Left ventricle myocardium superior (tissue), 1 donor: ENCODE measurements at regions not wholly inside any gene's neighbourhood (a gene's known extent, or its start where the extent isn't known, plus 50 kb on each side); places are given as distances from the start of the nearest gene placed in this dataset.
A peak's percentile ranks its signal among the peaks of the same experiment; 100 is the strongest.

Experiments used
- ATAC-seq: fragments of 200-7000 bp; cut with Tn5 transposase; one replicate; pipeline ENCODE4 v1.9.1; 2020; ENCODE audit warnings: mild to moderate bottlenecking, moderate library complexity
- DNase-seq: peaks from one replicate; pipeline ENCODE4 v3.0.0-alpha.2; 2020
- intact Hi-C: fragments of 100-400 bp; cut with micrococcal nuclease; formaldehyde crosslinking; loops from one replicate; pipeline ENCODE4 v1.11.0; 2022
- donor health status: DM: no; HTN: yes; CAD: no; lungs with severe emphysema.

DNA sequence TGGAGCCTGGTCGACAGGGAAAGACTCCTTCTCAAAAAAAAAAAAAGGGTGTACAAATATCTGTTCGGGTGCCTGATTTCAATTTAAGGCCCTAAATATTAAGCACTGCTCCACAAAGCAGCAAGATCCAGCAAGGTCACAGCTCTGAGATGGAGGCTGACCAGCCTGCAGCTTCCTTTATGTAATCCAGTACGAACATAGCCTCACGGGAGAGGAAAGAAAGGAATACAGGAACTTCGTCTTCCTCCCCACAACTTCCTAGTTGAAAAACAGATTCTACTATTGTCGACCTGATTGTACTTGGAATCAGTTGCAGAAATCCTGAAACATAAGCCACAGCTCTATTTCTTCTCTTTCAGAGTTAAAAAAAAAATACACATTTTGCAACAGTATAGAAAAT lies 53.5 kb upstream of the TBC1D9 start:
- intact Hi-C loops: no loop called here
- ATAC-seq (peak; percentile 52), DNase-seq (no peak)

DNA sequence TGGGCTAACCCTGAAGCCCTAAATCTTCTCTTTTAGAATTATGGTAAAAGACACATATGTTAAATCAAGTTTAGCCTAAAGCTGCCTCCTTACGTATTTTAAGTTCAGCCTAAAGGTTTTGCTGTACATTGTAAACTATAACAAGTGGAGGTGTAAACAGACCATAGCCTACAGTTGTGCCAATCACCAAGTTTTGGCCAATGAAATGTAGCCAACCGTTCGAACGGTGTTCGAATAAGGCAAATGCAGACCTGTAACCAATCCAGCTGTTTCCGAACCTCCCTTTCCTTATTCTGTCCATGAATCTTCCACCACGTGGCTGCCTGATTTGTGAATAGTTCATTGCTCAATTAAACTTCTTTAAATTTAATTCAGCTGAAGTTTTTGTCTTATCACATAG lies 52.1 kb upstream of the TBC1D9 start:
- intact Hi-C loops: no loop called here
- ATAC-seq (no peak), DNase-seq (no peak)

DNA sequence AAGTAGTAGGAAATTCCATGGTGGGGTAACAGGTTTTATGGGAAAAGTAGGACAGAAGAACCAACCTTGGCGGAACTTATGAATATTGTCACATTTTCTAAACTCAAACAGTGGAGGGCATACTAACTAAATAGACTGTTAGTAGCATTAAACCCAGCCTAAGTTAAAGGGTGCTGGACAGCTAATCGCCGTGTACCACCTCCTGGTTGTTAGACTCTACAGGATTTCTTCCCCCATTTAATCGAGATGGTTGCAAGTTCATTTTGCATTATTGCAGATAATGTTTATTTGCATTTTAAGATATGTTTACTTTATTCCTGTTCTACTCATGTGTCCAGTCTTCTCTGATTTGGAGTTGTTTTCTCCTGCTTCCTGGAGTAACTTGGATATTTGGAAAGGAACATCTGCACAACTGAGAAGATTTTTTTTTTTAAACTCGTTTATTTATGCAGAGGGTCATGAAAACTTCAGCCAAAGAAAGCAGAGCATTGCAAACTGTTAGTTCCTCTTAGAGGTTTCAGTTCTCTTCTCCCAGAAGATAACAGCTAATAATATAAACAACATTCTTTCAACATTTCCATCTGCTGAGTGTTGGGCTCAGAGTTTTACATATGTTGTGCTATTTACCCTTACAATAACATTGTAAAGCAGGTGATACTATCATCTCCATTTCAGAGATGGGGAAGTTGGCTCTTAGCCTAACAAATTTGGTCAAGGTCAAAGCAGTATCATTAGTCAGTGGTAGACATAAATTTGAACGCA lies 51.5 kb upstream of the TBC1D9 start:
- DNase-seq (no peak), ATAC-seq (peak; percentile 54)
- intact Hi-C loops: no loop called here

- ATAC-seq: no peak
- DNase-seq: no peak
- intact Hi-C loops: no loop called here
These were observed 50.0 kb upstream of the TBC1D9 start for GRCh38 chr4:140806163-140806562.
